Daoy (cell line): ENCODE measurements at regions not wholly inside any gene's neighbourhood (a gene's known extent, or its start where the extent isn't known, plus 50 kb on each side); places are given as distances from the start of the nearest gene placed in this dataset.
"Not testable (repeated sequence)": the region's sequence is repeated elsewhere in the genome, so short reads cannot be mapped to it uniquely, and the experiment has no call there.

Source experiments
- DNase-seq: peaks from one replicate; pipeline ENCODE4 v3.0.0-alpha.2; 2015; ENCODE audit warnings: low read depth

GRCh38 chr11:24171869-24172268, 325.0 kb upstream of the LUZP2 start:
- no peak for DNase-seq

GRCh38 chr11:24181395-24182047, 315.3 kb upstream of the LUZP2 start:
- no peak for DNase-seq

- DNase-seq: not testable (repeated sequence)
Observed at GRCh38 chr11:24185535-24185934, 311.3 kb upstream of the LUZP2 start.

GRCh38 chr11:24196733-24197132, 300.1 kb upstream of the LUZP2 start:
- no peak for DNase-seq

GRCh38 chr11:24198481-24198880, 298.4 kb upstream of the LUZP2 start:
- no peak for DNase-seq

GRCh38 chr11:24199461-24199860, 297.4 kb upstream of the LUZP2 start:
- DNase-seq: no peak

- no peak for DNase-seq
Observed at GRCh38 chr11:24206030-24206429, 290.8 kb upstream of the LUZP2 start.

DNA sequence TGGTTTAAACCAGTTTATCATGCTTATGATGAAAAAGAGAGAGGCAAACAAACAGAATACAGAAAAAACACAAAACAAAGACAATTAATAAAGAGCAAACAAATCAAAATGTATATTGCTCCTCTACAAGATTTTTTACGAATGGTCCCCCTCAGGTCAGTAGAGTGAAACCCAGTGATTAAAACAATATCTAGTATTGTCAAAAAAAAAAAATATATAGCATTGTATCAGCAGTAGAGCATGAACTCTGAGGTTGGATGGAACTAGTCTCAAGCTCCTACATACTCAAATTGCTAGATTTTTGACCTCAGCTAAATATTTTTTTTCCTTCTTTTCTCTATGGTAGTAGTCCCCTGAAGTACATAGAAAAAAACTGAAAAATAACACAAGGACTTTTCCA, 290.3 kb upstream of the LUZP2 start:
- no peak for DNase-seq

GRCh38 chr11:24216488-24216887, 280.4 kb upstream of the LUZP2 start:
- DNase-seq: no peak

- not testable (repeated sequence) for DNase-seq
Observed at GRCh38 chr11:24217319-24217718, 279.5 kb upstream of the LUZP2 start.

GRCh38 chr11:24225501-24225900, 271.4 kb upstream of the LUZP2 start:
- no peak for DNase-seq

- DNase-seq: no peak
Observed at GRCh38 chr11:24226606-24227005, 270.2 kb upstream of the LUZP2 start.

DNA sequence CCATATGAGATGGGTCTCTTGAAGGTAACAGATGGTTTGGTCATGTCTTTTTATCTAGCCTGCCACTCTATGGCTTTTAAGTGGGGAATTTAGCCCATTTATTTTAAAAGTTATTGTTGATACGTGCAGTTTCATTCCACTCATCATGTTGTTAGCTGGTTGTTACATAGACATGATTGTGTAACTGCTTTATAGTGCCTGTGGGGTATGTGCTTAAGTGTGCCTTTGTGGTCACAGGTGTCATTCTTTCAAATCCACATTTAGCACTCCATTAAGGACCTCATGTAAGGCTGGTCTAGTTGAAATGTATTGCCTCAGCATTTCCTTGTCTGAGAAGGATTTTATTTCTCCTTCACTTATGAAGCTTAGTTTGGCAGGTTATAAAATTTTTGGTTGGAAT, 263.8 kb upstream of the LUZP2 start:
- DNase-seq: no peak

- DNase-seq: no peak
Observed at GRCh38 chr11:24234822-24235508, 261.9 kb upstream of the LUZP2 start.

DNA sequence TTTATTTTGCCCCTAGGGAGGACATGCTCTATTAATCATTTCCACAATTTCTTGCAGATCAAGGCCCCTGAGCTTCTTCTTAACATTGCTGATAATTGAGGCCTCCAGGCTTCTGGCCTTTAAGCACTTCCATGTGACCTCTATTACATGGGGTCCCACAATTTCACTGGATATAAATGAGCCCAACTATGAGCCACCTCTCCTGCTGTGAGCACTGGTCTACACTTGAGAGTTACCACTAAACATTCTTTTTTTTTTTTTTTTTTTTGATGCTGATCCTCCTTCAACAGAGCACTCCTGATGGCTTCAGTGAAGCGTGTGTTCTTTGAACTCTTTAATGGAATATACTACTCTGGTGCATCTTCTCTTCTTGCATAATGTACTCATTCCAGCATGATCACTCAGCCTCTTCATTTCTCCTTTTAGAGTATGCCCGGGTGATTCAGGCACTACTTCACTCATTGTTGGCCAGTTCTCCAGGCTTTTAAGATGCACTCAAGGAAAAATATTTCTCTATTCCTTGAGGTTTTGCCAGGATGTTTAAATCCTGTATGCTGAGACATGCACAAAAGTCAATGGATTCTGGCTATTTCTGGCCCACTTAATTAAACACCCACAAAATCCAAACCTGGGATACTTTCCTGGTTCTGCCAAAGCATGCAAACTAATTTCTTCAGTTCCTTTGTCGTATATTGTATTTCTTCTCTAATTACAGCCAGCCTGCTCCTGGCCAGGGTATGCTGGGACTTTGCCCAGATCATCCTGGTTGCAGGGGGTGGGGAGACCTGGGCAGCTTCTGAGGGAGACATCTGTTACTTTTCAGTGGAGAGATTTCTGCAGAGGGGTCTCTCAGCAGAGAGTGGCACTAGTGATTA, 257.8 kb upstream of the LUZP2 start:
- DNase-seq: no peak

DNA sequence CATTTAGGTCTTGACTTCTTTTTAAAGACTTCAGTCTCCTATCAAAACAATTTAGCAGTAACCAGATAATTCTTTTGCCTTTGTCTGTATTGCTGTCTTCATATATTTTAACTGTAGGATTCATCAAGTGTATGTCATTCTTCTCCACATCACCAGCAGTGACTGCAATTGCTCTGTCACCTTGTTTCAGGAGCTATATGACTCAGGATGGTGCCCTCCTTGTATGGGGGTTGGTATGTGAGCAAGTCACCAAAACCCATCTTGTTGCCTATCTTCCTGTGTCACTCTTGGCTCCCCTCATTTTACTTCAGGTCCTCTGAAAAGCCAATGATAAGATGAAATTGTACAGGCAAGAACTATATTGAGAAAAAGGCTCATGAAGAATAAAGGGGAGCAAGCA, 256.9 kb upstream of the LUZP2 start:
- DNase-seq: no peak

GRCh38 chr11:24240496-24241175, 256.2 kb upstream of the LUZP2 start:
- DNase-seq: no peak

DNA sequence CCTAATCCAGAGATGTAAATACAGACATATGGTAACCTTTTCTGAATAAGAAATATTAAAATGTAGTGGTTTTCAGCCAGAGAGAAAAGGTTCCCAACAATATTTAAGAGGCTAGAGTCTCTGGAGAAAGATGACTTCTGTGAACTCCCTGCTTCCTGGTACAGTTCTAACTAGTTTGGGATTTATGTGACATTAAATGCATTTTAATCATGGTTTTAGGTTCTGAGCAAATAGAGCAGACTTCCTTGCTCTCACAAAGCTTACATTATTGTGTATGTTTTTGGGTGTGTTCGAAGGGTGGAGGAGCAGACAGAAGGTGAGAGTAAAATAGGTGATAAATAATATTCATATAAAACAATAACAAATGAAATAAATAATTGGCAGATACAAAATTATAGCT, 250.1 kb upstream of the LUZP2 start:
- no peak for DNase-seq

- DNase-seq: no peak
Observed at GRCh38 chr11:24247846-24248245, 249.0 kb upstream of the LUZP2 start.

- no peak for DNase-seq
Observed at GRCh38 chr11:24249921-24250320, 246.9 kb upstream of the LUZP2 start.

DNA sequence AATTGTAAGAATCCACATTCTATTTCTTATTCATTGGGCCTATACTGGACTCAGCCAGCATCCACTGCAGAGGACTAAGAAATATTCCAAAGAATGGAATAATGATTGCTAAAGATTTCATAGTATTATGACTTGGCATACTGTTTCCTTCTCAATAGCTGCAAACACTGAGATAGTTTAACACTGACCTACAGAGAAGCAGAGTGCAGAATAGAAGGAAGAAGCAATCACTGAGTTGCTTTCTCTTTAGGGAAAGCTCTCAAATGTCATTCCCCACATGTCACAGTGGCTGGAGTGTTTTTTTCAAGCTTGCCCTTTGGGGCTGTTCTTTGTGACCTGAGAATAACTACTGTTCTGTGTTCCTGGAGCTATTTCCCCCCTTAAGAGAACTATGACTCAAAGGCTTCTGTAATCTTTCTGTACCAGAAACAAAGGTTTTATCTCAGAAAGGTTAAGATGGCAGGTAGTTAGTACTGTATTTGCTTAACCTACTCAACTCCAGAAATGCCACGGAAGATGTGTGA, 243.6 kb upstream of the LUZP2 start:
- no peak for DNase-seq

- no peak for DNase-seq
Observed at GRCh38 chr11:24264868-24265267, 232.0 kb upstream of the LUZP2 start.
